NCI-H345 treated with DMSO at 0.1 percent for 48 hours (cell line): ENCODE measurements at regions not wholly inside any gene's neighbourhood (a gene's known extent, or its start where the extent isn't known, plus 50 kb on each side); places are given as distances from the start of the nearest gene placed in this dataset.

Experiments used
- DNase-seq: peaks from one replicate; lab custom pipeline; 2025; ENCODE audit not compliant: unreplicated experiment; lab: John Stamatoyannopoulos, UW

DNA sequence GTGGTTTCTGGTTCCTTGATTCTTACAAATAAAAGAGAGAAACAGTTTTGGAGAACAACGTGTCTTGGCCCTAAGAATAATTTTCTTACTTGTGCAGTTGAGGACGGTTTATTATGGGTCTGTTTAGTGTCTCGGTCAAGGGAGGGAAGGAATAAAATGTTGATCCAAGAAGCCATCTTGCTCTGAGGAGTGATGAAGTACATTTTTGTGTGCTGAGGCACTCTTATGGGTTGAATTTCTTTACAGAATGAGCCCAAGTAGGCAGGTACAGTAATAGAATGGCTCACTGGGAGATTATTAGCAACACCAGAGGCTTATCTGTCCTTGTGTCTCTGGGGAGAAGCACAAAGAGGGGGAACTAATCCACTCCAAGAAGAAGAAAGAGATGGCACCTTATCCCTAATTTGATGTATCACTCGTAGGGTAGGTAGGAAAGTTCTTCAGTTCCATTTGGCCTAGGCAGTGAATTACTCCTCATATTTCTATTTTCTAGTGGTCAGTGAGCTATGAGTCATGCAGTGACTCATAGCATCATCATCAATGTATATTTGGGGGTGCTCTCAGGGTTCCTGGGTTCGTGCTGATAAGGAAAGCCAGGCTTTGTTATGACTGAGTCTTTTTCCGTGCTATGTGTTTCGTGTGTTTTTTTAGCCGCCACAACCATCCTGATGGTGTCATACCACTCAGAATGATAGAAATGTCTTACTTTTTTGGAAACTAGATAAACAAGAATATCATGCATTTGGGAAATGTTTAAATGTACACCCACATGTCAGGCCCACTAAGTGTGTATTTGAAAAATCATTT is 250.1 kb upstream of the CTAGE1 start:
- no peak for DNase-seq

DNA sequence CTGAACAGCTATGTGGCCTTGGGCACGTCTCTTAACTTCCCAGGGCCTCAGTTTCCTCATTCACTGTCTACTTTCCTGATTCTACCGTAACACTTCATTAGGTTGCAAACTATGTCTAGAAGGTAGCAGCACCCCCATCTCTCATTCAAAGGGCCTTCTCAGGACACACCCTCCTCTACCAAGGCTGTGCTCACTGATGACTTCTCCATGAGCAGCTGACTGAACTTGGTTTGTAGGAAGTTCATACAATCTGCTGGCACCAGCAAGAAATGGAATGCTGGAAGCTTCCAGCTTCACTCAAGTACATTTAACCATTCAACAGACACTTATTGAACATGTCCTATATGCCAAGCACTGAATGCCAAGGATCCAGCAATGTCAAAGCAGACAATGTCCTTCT is 250.8 kb upstream of the CTAGE1 start:
- DNase-seq, result no peak

DNA sequence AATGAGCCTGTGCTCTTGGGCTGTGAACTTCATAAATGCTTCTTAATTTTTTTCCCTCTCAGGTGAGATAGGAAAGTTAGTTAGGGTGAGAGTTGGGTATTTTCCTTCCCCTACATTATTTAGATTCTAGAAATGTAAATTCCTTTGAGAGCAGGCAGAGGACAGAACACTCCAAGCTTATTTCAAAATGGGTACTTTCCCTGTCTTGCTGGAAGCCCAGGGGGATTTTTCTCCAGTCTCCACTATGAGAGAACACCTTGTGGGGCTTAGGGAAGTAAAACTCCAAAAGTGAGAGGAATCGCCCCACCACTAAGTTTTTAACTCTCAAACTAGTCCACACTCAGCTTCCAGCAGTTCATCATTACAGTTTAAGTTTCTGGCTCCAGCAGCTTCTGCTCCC is 253.2 kb upstream of the CTAGE1 start:
- DNase-seq, result no peak

DNA sequence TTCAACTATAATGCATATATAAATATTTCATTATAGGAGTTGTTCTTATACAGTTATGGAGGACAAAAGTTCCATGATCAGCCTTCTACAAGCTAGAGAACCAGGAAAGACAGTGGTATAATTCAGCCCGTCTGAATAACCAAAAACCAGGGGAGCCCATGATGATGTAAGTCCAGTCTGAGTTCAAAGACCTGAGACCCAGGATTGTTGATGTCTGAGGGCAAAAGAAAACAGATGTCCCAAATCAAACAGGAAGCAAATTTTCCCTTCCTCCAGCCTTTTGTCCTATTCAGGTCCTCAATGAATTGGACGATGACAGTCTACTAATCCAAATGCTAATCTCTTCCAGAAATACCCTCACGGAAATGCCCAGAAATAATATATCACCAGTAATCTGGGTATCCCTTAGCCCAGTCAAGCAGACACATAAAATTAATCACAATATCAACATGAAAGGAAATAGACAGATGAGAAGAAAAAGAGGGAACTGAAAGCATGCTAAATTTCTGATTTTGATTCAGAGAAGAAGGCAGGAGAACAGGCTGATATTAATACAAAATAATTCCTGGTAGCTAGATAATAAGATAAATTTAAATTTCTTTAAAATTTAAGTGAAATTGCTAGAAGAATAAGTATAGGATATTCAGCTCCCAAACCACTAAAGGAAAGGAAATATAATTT is 255.6 kb upstream of the CTAGE1 start:
- no peak for DNase-seq

DNA sequence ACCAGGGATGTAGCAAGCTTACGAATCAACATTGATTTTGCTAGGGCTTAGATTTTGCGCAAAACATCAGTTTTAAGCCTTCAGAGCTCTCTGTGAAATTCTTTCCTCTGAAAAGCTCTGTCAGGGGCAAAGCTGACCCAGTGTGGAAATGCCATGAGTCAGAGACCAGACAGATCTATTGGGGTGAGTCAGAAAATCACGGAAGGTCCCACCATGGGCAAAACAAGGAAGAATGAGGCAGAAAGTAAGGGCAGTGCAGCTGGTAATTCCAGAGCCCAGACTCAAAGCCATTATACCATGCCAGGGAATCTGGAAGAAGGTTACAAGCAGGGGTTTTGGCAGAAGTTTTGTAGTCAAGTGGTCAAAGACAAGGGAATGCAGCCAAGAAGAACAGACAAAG is 256.6 kb upstream of the CTAGE1 start:
- no peak for DNase-seq

DNA sequence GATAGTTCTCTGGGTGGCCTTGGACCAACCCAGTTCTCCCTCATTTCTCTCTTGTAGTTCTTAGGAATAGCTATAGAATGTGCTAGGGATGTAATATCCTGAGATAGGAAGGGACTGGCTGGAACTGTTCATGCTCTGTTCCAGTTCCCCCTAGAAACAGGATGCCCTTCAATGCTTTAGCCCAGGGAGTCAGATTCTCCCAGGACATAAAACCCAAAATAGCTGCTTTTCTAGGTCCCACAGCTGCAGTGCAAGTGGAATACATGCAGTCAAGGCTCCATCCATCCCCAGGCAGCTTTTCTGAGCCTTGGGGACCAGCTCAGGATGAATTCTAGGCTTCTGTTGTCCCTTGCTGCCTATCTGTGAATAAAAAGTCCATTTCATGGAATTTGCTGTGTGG is 257.3 kb upstream of the CTAGE1 start:
- no peak for DNase-seq

DNA sequence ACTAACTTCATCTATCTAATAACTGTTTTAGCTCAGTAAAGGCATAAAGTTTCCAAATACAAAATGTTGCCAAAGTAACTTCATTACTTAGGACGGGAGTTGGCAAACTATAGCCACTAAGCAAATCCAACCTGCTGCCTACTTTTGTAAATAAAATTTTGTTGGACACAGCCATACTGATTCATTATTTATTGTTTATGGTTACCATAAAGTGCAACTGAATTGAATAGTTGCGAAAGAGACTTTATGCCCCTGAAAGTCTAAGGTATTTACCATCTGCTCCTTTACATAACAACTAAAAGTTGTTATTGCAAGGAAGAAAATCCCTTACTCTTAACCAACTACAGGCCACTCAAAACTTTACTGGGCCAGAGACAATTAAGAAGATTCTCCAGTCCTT is 256.7 kb upstream of the RBBP8 start:
- DNase-seq, result no peak

DNA sequence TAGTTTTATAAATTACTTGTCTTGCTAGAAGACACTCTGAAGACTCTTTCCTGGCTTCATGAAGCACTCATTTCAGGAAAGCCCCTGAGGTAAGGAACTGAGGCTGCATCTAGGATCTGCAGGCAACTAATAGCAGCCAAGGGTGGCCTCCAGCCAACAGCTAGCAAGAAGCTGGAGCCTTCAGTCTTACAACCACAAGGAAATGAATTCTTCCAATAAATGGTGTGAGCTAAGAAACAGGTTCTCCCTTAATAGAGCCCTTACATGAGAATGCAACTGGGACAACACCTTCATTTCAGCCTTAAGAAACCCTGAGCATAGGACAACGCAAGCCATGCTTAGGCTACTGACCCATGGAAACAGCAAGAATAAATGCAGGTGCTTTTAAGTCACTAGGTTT is 254.6 kb upstream of the RBBP8 start:
- no peak for DNase-seq

DNA sequence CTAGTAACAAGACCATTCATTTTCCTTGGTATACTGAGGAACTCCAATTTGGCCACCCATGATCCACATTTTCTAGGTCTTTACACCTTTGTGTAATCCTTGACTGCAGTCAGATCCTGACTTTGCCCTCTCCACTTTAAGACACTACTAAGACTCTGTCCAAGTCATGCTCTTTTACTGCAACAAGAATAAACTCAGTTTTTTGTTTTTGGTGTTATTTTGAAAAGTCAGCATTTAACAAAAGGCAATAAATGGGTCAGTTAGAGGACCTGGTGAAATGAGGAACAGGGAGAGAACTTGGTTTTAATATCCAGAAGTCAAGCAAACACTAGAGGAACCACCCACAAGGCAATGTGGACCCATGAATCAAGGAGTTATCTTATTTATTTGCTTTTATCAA is 252.2 kb upstream of the RBBP8 start:
- DNase-seq, result no peak

DNA sequence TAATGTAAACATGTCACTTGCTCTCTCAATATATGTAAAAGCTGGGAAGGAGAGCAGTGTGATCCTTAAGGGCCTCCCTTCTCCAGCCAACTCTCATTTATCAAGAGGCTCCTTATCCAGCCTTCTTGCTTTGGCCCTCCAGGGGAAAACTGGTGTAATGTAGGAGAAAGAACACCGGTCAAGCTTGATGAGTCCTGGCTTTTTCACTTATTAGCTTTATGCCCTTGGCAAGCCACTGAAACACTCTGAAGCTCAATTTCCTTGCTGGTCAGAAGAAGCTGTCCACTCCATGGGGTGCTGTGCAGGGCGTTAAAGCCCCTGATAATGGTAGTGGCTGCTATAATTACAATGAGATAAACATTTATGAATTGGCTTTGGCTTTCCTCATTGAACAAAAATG is 251.2 kb upstream of the RBBP8 start:
- no peak for DNase-seq

DNA sequence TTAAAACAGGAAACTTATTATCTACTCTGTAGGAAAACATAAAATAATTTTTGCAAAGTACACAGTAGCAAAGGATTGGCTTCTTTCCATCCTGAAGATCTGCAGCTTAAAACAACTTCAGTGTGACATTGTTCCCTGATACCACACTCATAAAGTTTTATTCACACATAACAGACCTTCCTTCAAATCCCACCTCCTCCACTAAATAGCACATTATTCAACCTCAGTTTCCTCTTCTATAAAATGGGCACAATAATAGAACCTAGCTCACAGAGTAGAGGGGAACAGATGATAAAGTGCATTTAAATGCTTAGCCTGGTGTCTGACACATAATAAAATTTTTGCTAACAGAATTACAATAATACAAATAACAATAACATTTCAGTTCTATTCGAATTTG is 250.4 kb upstream of the RBBP8 start:
- no peak for DNase-seq

DNA sequence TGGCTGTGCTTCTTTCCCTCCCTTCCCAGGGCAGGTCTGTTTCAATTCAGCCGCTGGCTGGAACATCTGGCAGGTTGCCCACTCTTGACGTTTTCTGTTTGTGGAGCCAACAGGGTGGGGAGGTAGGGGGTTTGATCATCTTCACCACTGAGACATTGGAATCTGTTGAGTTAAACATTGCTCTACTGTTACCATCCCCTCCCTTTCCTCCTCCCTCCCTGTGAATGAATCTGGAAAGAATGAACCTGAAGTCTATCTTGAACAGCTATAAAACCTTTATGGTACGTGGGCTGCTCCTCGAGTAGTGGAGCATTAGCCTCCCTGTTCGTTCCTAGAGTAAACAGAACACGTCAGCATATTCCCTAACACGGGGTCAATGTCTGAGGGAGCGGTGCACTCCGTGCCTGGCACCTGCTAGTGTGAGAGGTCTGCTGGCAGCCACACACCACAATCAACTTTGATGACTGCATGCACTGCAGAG is 249.9 kb upstream of the RBBP8 start:
- DNase-seq, result peak; percentile 7

DNA sequence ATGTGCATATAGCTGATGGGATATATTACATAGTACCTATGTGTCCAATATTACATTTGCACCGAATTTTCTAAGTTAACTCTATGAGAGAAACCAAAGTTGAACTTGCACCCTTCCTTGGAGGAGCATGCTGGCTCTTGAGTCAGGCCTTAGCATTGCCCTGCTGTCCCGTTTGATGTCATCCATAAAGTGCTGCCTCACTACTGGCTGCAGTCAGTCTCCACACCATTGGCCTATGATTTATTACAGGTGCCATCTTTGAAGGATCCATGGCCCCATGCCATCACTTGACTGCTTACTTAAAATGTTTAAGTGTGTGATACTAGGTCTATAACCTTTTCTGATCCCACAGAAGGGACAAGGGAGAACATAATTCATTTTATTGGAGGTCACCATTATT is 249.3 kb upstream of the RBBP8 start:
- no peak for DNase-seq

DNA sequence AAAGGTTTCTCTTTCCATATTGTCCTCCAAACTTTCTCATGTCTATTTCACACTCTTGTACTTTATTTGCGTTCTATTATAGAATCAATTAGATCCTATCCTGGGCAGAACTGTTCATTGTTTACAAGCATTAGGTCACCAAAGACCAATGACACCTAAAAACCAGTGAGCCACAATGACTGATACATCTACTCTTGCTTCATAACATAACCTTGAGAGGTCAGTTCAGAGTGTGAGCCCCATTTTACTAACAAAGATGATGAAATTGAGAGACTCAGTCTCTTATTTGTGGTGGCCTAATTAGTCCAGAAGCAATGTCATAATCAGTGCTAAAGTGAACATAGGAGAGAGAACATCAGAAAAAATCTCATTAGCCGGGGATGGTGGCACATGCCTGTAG is 248.9 kb upstream of the RBBP8 start:
- no peak for DNase-seq

DNA sequence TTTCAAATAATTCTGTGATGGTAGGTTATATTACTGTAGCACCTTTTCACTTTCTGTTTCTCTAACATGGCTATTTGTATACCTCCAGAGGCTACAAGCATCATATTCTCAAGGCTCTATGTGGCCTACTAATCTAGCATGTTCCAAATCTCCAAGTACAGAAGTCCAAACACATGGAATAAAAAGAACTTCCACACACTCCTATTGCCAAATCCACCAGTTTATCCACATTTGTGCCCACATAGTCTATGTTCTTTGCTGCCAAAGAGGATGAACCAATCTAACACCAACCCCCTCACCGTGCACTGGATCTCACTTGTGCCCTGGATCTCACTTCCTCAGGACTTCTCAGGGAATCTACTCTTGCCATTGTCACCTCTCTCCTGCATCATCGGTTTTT is 247.3 kb upstream of the RBBP8 start:
- DNase-seq, result no peak

DNA sequence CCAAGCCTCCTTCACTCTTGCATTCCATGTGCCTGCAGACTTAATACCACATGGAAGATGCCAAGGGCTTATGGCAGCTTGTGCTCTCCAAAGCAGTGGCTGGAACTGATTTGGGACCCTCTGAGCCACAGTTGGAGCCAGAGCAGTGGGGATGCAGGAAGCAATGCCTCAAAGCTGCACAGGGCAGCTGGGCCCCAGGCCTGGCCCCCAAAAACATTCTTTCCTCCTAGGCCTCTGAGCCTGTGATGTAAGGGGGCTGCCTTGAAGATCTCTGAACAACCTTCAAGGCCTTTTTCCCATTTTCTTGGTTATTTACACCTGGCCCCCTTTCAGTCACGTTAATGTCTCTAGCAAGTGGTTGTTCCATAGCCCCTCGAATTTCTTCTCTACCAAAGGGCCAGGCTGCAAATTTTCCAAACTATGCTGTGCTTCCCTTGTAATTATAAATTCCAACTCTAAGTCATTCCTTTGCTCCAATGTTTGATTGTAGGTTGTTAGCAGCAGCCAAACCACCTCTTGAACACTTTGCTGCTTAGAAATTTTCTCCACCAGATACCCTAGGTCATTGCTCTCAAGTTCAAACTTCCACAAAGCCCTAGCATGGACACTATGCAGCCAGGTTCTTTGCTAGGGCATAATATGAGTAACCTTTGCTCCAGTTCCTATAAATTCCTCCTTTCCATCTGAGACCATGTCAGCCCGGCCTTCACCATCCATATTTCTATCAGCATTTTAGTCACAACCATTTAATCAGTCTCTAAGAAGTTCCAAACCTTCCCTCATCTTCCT is 245.0 kb upstream of the RBBP8 start:
- no peak for DNase-seq

DNA sequence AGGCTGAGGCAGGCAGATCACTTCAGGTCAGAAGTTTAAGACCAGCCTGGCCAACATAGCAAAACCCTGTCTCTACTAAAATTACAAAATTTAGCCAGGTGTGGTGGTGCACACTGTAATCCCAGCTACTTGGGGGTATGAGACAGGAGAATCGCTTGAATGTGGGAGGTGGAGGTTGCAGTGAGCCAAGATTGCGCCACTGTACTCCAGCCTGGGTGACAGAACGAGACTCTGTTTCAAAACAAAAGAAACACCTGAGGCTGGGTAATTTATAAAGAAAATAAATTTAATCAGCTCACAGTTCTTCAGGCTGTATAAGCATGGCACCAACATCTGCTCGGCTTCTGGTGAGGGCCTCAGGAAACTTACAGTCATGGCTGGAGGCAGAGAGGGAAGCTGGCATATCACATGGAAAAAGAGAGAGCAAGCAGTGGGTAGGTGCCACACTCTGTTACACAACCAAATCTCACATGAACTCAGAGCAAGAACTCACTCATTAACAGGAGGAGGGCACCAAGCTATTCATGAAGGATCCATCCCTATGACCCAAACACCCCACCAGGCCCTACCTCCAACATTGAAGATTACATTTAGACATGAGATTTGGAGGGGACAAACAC is 244.1 kb upstream of the RBBP8 start:
- no peak for DNase-seq

DNA sequence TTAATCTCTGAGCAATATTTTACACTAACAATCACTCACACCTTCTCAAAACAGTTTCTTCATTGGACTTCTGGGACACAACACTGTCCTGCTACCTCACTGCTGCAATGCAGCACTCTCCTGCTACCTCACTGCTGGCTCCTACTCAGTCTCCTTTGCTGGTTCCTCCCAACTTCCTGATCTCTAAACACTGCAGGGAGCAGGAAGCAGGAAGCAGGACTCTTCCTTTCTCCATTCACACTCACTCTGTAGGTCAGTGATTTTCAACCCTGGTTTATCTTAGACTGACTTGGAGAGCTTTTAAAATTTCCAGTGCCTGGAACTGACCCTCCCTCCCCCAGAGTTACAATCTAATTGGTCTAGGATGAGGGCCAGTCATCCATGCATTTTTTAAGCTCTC is 243.4 kb upstream of the RBBP8 start:
- DNase-seq, result no peak

DNA sequence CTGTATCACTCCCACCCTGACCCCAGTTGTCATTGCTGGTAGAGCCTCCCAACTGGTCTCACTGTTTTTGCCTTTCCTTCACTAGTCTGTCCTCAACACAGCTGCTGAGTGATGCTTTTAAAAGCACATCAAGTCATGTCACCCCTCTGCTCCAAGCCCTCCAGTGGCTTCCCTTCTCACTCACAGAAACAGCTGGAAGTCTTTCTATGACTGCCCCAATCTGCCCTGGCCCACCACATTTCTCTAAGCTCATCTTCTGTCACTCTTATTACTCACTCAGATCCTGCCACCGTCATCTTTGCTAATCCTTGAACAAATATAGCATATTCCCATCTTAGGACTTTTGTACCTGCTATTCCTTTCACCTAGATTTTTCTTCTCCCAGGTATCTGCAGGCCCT is 242.6 kb upstream of the RBBP8 start:
- DNase-seq, result no peak

DNA sequence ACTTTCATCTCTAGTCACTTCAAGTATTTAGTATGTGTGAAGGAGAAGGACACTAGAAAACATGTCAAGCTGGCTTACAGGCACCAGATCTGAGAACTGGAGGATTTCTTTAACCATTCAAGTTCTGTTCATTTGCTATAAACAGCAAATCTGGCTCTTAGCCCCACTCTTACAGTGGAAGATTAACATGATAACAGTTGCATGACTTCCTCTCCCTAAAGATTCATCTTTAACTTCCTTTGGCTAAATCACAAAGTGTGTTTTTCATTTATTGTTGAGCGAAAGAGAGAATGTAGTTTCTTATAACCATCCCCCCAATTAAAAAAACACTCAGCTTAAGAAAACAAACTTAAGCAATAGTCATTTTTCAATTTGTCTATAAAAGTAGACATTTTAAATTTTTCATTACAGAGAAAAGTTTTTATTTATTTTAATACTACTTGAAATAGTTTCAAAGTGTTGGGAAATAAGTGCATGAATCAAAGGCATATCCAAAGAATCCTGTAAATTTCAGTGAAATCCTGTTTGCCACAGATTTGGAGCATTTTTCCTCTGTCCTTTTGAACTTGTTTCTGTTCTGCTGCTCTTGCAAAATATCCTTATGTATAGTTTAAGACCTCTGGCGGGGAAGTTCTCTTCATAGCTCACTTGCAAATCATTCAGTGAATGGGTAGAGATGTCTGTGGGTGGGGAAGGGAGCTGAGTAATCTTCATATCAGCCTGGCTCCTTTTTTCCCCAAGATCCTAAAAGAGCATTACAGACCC is 241.0 kb upstream of the RBBP8 start:
- no peak for DNase-seq

DNA sequence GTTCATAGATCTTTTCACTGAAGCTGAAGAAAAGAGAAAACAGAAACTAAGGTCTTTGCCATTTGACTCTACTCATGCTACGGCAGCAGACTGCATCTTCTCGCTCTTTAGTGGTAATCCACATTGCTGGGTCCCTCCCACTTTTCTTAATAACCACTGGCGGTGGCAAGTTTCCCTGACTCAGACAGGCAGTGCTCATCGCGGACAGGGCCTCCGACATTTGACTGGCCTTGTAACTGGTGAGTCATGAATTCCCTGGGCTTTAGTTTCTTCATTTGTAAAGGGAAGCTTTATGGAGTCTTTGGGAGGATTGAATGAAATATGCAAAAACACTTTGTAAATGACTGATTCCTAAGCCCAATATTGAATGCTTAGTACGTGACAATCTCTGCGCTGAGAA is 238.2 kb upstream of the RBBP8 start:
- no peak for DNase-seq
